NCI-H146 treated with DMSO at 0.1 percent for 48 hours (cell line): ENCODE measurements at regions not wholly inside any gene's neighbourhood (a gene's known extent, or its start where the extent isn't known, plus 50 kb on each side); places are given as distances from the start of the nearest gene placed in this dataset.
"Not testable (repeated sequence)": the region's sequence is repeated elsewhere in the genome, so short reads cannot be mapped to it uniquely, and the experiment has no call there.

Experiments
- DNase-seq: peaks from one replicate; lab custom pipeline; 2025; ENCODE audit not compliant: unreplicated experiment; lab: John Stamatoyannopoulos, UW

- DNase-seq: no peak
Measured at GRCh38 chr14:88981948-88982347, 157.5 kb downstream of the TTC8 start.

GRCh38 chr14:88983755-88984154, 159.3 kb downstream of the TTC8 start:
- no peak for DNase-seq

- no peak for DNase-seq
Measured at GRCh38 chr14:88985654-88986053, 161.2 kb downstream of the TTC8 start.

- no peak for DNase-seq
Measured at GRCh38 chr14:88986146-88986841, 161.8 kb downstream of the TTC8 start.

GRCh38 chr14:88986908-88987307, 162.5 kb downstream of the TTC8 start:
- DNase-seq: not testable (repeated sequence)

GRCh38 chr14:88987516-88987915, 163.1 kb downstream of the TTC8 start:
- DNase-seq: no peak

GRCh38 chr14:88989911-88990310, 165.5 kb downstream of the TTC8 start:
- DNase-seq: no peak

- DNase-seq: no peak
Measured at GRCh38 chr14:88990856-88991255, 166.4 kb downstream of the TTC8 start.

- no peak for DNase-seq
Measured at GRCh38 chr14:88992011-88992410, 167.6 kb downstream of the TTC8 start.

GRCh38 chr14:88993946-88994345, 169.5 kb downstream of the TTC8 start:
- DNase-seq: no peak

- DNase-seq: no peak
Measured at GRCh38 chr14:88995437-88996198, 171.2 kb downstream of the TTC8 start.

GRCh38 chr14:88998027-88998426, 173.6 kb downstream of the TTC8 start:
- peak; percentile 65 for DNase-seq

GRCh38 chr14:88999137-88999536, 174.7 kb downstream of the TTC8 start:
- no peak for DNase-seq

- no peak for DNase-seq
Measured at GRCh38 chr14:89000007-89000942, 175.8 kb downstream of the TTC8 start.

- no peak for DNase-seq
Measured at GRCh38 chr14:89004166-89004565, 179.7 kb downstream of the TTC8 start.

- no peak for DNase-seq
Measured at GRCh38 chr14:89007906-89008305, 183.5 kb downstream of the TTC8 start.

- DNase-seq: no peak
Measured at GRCh38 chr14:89011355-89012281, 187.2 kb downstream of the TTC8 start.

- no peak for DNase-seq
Measured at GRCh38 chr14:89012282-89013097, 188.0 kb downstream of the TTC8 start.

- DNase-seq: no peak
Measured at GRCh38 chr14:89013098-89013504, 188.7 kb downstream of the TTC8 start.
